Ishikawa (cell line): ENCODE measurements at regions not wholly inside any gene's neighbourhood (a gene's known extent, or its start where the extent isn't known, plus 50 kb on each side); places are given as distances from the start of the nearest gene placed in this dataset.

ENCODE experiments used
- CEBPB ChIP-seq: IDR thresholded peaks from 2 replicates; pipeline ENCODE4 v1.6.1; 2012
- CREB1 ChIP-seq: IDR thresholded peaks from 2 replicates; pipeline ENCODE4 v1.6.1; 2012; ENCODE audit warnings: low read depth
- EGR1 ChIP-seq: IDR thresholded peaks from 2 replicates; pipeline ENCODE4 v1.6.1; 2012
- EP300 ChIP-seq: IDR thresholded peaks from 2 replicates; pipeline ENCODE4 v1.6.1; 2012; ENCODE audit warnings: borderline replicate concordance
- FOXM1 ChIP-seq: IDR thresholded peaks from 2 replicates; pipeline ENCODE4 v1.6.1; 2012; ENCODE audit warnings: low read depth, borderline replicate concordance
- NFIC ChIP-seq: IDR thresholded peaks from 2 replicates; pipeline ENCODE4 v1.6.1; 2012
- RAD21 ChIP-seq: IDR thresholded peaks from 2 replicates; pipeline ENCODE4 v1.6.1; 2012; ENCODE audit warnings: low read depth
- TAF1 ChIP-seq: IDR thresholded peaks from 2 replicates; pipeline ENCODE4 v1.6.1; 2012; ENCODE audit warnings: low read depth, mild to moderate bottlenecking
- TCF12 ChIP-seq: IDR thresholded peaks from 2 replicates; pipeline ENCODE4 v1.6.1; 2012; ENCODE audit warnings: low read depth
- TEAD4 ChIP-seq: IDR thresholded peaks from 2 replicates; pipeline ENCODE4 v1.6.1; 2012
- YY1 ChIP-seq: IDR thresholded peaks from 2 replicates; pipeline ENCODE4 v1.6.1; 2012; ENCODE audit warnings: low read depth
- ZBTB7A ChIP-seq: IDR thresholded peaks from 2 replicates; pipeline ENCODE4 v1.6.1; 2012; ENCODE audit warnings: low read depth
- TF ChIP-seq, protein P1 (sequence below): IDR thresholded peaks from 2 replicates; pipeline ENCODE4 v1.6.1; 2012; ENCODE audit warnings: low read depth, mild to moderate bottlenecking
- TF ChIP-seq, protein P2 (sequence below): IDR thresholded peaks from 2 replicates; pipeline ENCODE4 v1.6.1; 2012
- TF ChIP-seq, protein P3 (sequence below): IDR thresholded peaks from 2 replicates; pipeline ENCODE4 v1.6.1; 2012

DNA sequence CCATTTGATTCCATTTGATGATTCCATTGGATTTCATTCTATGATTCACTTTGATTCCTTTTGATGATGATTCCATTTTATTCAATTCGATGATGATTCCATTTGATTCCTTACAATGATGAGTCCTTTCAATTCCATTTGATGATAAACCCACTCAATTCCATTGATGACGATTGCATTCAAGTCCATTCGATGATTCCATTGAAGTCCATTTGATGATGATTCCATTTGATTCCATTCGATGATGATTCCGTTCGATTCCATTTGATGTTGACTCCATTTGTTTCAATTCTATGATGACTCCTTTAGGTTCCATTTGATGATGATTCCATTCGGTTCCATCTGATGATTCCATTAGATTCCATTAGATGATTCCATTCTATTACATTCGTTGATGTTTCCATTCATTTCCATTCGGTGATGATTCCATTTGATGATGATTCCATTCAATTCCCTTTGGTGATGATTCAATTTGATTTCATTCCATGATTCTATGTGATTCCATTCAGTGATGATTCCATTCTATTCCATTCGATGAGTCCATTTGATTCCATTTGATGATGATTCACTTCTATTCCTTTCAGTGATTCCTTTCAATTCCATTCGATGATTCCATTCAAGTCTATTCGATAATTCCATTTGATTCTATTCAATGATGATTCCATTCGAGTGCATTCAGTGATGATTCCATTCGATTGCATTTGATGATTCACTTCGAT is 1106.0 kb downstream of the RPIA start:
- TF ChIP-seq TAF1: no peak
- TF ChIP-seq, protein P1, sequence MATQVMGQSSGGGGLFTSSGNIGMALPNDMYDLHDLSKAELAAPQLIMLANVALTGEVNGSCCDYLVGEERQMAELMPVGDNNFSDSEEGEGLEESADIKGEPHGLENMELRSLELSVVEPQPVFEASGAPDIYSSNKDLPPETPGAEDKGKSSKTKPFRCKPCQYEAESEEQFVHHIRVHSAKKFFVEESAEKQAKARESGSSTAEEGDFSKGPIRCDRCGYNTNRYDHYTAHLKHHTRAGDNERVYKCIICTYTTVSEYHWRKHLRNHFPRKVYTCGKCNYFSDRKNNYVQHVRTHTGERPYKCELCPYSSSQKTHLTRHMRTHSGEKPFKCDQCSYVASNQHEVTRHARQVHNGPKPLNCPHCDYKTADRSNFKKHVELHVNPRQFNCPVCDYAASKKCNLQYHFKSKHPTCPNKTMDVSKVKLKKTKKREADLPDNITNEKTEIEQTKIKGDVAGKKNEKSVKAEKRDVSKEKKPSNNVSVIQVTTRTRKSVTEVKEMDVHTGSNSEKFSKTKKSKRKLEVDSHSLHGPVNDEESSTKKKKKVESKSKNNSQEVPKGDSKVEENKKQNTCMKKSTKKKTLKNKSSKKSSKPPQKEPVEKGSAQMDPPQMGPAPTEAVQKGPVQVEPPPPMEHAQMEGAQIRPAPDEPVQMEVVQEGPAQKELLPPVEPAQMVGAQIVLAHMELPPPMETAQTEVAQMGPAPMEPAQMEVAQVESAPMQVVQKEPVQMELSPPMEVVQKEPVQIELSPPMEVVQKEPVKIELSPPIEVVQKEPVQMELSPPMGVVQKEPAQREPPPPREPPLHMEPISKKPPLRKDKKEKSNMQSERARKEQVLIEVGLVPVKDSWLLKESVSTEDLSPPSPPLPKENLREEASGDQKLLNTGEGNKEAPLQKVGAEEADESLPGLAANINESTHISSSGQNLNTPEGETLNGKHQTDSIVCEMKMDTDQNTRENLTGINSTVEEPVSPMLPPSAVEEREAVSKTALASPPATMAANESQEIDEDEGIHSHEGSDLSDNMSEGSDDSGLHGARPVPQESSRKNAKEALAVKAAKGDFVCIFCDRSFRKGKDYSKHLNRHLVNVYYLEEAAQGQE: no peak
- TF ChIP-seq EGR1: no peak
- no peak for TF ChIP-seq YY1
- no peak for TF ChIP-seq ZBTB7A

DNA sequence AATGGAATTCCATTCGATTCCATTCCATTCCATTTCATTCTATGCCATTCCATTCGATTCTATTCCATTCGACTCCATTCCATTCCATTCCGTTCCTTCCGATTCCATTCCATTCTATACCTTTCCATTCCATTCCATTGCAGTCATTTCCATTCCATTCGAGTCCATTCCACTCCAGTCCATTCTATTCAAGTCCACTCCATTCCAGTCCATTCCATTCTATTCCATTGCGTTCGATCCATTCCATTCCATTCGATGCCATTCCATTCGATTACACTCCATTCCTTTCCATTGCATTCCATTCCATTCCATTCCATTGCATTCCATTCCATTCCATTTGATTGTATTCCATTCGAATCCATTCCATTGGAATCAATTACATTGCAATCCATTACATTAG is 1119.8 kb downstream of the RPIA start:
- TF ChIP-seq CREB1: no peak
- TF ChIP-seq, protein P2, sequence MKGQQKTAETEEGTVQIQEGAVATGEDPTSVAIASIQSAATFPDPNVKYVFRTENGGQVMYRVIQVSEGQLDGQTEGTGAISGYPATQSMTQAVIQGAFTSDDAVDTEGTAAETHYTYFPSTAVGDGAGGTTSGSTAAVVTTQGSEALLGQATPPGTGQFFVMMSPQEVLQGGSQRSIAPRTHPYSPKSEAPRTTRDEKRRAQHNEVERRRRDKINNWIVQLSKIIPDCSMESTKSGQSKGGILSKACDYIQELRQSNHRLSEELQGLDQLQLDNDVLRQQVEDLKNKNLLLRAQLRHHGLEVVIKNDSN: no peak
- no peak for TF ChIP-seq RAD21
- no peak for TF ChIP-seq TAF1
- no peak for TF ChIP-seq YY1
- TF ChIP-seq NFIC: no peak
- TF ChIP-seq TEAD4: no peak
- TF ChIP-seq, protein P3, sequence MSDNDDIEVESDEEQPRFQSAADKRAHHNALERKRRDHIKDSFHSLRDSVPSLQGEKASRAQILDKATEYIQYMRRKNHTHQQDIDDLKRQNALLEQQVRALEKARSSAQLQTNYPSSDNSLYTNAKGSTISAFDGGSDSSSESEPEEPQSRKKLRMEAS: no peak
- TF ChIP-seq FOXM1: no peak
- TF ChIP-seq, protein P1: no peak
- TF ChIP-seq TCF12: no peak
- no peak for TF ChIP-seq EGR1

DNA sequence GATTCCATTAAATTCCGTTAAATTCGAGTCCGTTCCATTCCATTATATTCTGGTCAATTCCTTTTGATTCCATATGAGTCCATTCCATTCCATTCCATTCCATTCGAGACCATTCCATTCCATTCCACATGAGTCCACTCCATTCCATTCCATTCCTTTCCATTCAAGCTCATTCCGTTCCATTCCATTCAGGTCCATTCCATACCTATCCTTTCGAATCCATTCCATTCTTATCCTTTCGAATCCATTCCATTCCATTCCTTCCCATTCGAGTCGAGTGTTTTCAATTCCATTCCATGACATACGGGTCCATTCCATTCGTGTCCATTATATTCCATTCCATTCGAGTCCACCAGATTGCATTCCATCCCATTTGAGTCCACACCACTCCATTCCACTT is 1127.4 kb downstream of the RPIA start:
- TF ChIP-seq TEAD4: no peak
- no peak for TF ChIP-seq EGR1
- TF ChIP-seq, protein P2: no peak
- TF ChIP-seq CREB1: no peak
- TF ChIP-seq YY1: no peak
- TF ChIP-seq RAD21: no peak
- TF ChIP-seq TCF12: no peak
- no peak for TF ChIP-seq NFIC
- TF ChIP-seq EP300: no peak
- TF ChIP-seq, protein P1: no peak
- no peak for TF ChIP-seq ZBTB7A
- TF ChIP-seq TAF1: no peak
- TF ChIP-seq CEBPB: no peak

DNA sequence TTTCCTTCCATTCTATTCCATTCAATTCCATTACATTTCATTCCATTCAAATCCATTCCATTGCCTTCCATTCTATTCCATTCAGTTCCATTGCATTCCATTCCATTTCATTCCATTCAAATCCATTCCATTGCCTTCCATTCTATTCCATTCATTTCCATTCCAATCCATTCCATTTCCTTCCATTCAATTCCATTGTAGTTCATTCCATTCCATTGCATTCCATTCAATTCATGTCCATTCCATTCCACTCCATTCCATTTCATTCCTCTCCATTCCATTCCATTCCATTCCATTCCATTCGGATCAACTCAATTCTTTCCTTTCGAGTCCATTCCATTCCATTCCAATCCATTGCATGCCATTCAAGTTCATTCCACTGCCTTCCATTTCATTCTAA is 1128.3 kb downstream of the RPIA start:
- TF ChIP-seq, protein P1: no peak
- TF ChIP-seq RAD21: no peak
- TF ChIP-seq NFIC: no peak
- TF ChIP-seq TAF1: no peak
